ENCODE measurements at regions not wholly inside any gene's neighbourhood (a gene's known extent, or its start where the extent isn't known, plus 50 kb on each side); places are given as distances from the start of the nearest gene placed in this dataset.

GRCh38 chr10:36448760-36449691 lies 676.4 kb upstream of the ANKRD30A start:
- TF ChIP-seq CTCF (IDR thresholded peaks at IDR 0.05) (no peak), POLR2A (IDR thresholded peaks at IDR 0.05) (no peak), EP300 (IDR thresholded peaks at IDR 0.05) (no peak)
